Vagina (tissue), 2 donors: ENCODE measurements at regions not wholly inside any gene's neighbourhood (a gene's known extent, or its start where the extent isn't known, plus 50 kb on each side); places are given as distances from the start of the nearest gene placed in this dataset.

Experiments
- DNase-seq, 2 donors: peaks; one replicate each; pipeline ENCODE4 v3.0.0-alpha.2; 2017; ENCODE audit errors: extremely low spot score in 2 of 2
- H3K27ac ChIP-seq: fragments of 200-600 bp; sonication (generic); one replicate; pipeline ENCODE4 v1.5.1; 2019
- H3K27me3 ChIP-seq: fragments of 200-600 bp; sonication (generic); one replicate; pipeline ENCODE4 v1.5.1; 2019
- H3K36me3 ChIP-seq, 2 donors: fragments of 200-600 bp; sonication (generic); one replicate each; pipeline ENCODE4 v1.5.1; 2017 to 2019
- H3K4me1 ChIP-seq: fragments of 200-600 bp; sonication (generic); one replicate; pipeline ENCODE4 v1.5.1; 2019
- H3K4me3 ChIP-seq, 2 donors: fragments of 200-600 bp; sonication (generic); 1 replicate in 1 of 2; 2 replicates in 1 of 2; pipeline ENCODE4 v1.5.1; 2016 to 2019
- H3K9me3 ChIP-seq: fragments of 200-600 bp; sonication (generic); one replicate; pipeline ENCODE4 v1.5.1; 2019
- CTCF ChIP-seq, 3 experiments: fragments of 450-650 bp in 2 of 3; fragments of 200-600 bp in 1 of 3; sonication (generic) in 1 of 3; IDR thresholded peaks; one replicate each; pipeline ENCODE4 v1.5.1; 2017 to 2019; ENCODE audit warnings: antibody characterized with exemption in 3 of 3, mild to moderate bottlenecking in 2 of 3, moderate library complexity in 2 of 3
- POLR2A ChIP-seq, 2 donors: fragments of 450-650 bp; IDR thresholded peaks; one replicate each; pipeline ENCODE4 v1.6.1; 2017; ENCODE audit warnings: antibody characterized with exemption in 2 of 2, mild to moderate bottlenecking in 2 of 2, moderate library complexity in 2 of 2
- POLR2AphosphoS5 ChIP-seq, 2 donors: sonication (generic); formaldehyde crosslinking; IDR thresholded peaks; one replicate each; pipeline ENCODE4 v1.9.0; 2017; ENCODE audit warnings: antibody characterized with exemption in 2 of 2, mild to moderate bottlenecking in 2 of 2, low read depth in 1 of 2; ENCODE audit not compliant: insufficient read depth in 1 of 2
- intact Hi-C: fragments of 100-400 bp; cut with DNase I; formaldehyde crosslinking; loops from one replicate; pipeline ENCODE4 v1.15.1; 2023

GRCh38 chr2:43010438-43011157, 215.8 kb downstream of the ZFP36L2 start:
- peaks cover 4% of the 10 kb centered on the region for H3K4me1 ChIP-seq
- H3K27ac ChIP-seq: no peak overlapping the region
- intact Hi-C loops: no loop called here
- H3K4me3 ChIP-seq: no peak overlapping the region
- H3K9me3 ChIP-seq: no peaks in the 10 kb centered on the region
- H3K36me3 ChIP-seq: no peaks in the 10 kb centered on the region
- no peaks in the 10 kb centered on the region for H3K27me3 ChIP-seq
- DNase-seq: no peak
- TF ChIP-seq POLR2AphosphoS5 (IDR thresholded peaks at IDR 0.05; ENCODE audit: insufficient read depth in 1 of 2, low read depth in 1 of 2) (peak in 1 of 2 donors; percentile 64), CTCF (IDR thresholded peaks at IDR 0.05) (no peak)

- Histone ChIP-seq H3K27ac (no peak overlapping the region), H3K9me3 (no peaks in the 10 kb centered on the region), H3K27me3 (no peaks in the 10 kb centered on the region), H3K4me1 (peaks cover 4% of the 10 kb centered on the region), H3K4me3 (no peak overlapping the region), H3K36me3 (no peaks in the 10 kb centered on the region)
- no peak for DNase-seq
- intact Hi-C loops: no loop called here
- TF ChIP-seq POLR2AphosphoS5 (IDR thresholded peaks at IDR 0.05; ENCODE audit: insufficient read depth in 1 of 2, low read depth in 1 of 2): no peak
- no peak for TF ChIP-seq POLR2A (IDR thresholded peaks at IDR 0.05)
- no peak for TF ChIP-seq CTCF (IDR thresholded peaks at IDR 0.05)
Measured at GRCh38 chr2:43009448-43009847, 217.0 kb downstream of the ZFP36L2 start.

- no peak for TF ChIP-seq POLR2A (IDR thresholded peaks at IDR 0.05)
- TF ChIP-seq POLR2AphosphoS5 (IDR thresholded peaks at IDR 0.05; ENCODE audit: insufficient read depth in 1 of 2, low read depth in 1 of 2): no peak
- no peak for TF ChIP-seq CTCF (IDR thresholded peaks at IDR 0.05)
- H3K4me3 ChIP-seq: no peak overlapping the region
- peaks cover 4% of the 10 kb centered on the region for H3K4me1 ChIP-seq
- H3K27ac ChIP-seq: no peak overlapping the region
- intact Hi-C loops: no loop called here
- H3K36me3 ChIP-seq: no peaks in the 10 kb centered on the region
- no peaks in the 10 kb centered on the region for H3K9me3 ChIP-seq
- no peak for DNase-seq
- H3K27me3 ChIP-seq: no peaks in the 10 kb centered on the region
Measured at GRCh38 chr2:43008388-43008787, 216.0 kb upstream of the HAAO start.

GRCh38 chr2:43007901-43008300, 215.5 kb upstream of the HAAO start:
- Histone ChIP-seq H3K4me1 (peaks cover 4% of the 10 kb centered on the region), H3K36me3 (no peaks in the 10 kb centered on the region), H3K27ac (no peak overlapping the region), H3K4me3 (no peak overlapping the region), H3K9me3 (no peaks in the 10 kb centered on the region), H3K27me3 (no peaks in the 10 kb centered on the region)
- TF ChIP-seq CTCF (IDR thresholded peaks at IDR 0.05) (no peak), POLR2A (IDR thresholded peaks at IDR 0.05) (no peak), POLR2AphosphoS5 (IDR thresholded peaks at IDR 0.05; ENCODE audit: insufficient read depth in 1 of 2, low read depth in 1 of 2) (no peak)
- no peak for DNase-seq
- intact Hi-C loops: no loop called here

GRCh38 chr2:43006834-43007543, 214.6 kb upstream of the HAAO start:
- no peaks in the 10 kb centered on the region for H3K27me3 ChIP-seq
- DNase-seq: no peak
- intact Hi-C loops: no loop called here
- H3K4me3 ChIP-seq: no peak overlapping the region
- H3K4me1 ChIP-seq: peaks cover 4% of the 10 kb centered on the region
- H3K27ac ChIP-seq: no peak overlapping the region
- no peaks in the 10 kb centered on the region for H3K9me3 ChIP-seq
- TF ChIP-seq POLR2A (IDR thresholded peaks at IDR 0.05) (no peak), POLR2AphosphoS5 (IDR thresholded peaks at IDR 0.05; ENCODE audit: insufficient read depth in 1 of 2, low read depth in 1 of 2) (no peak), CTCF (IDR thresholded peaks at IDR 0.05) (no peak)
- H3K36me3 ChIP-seq: no peaks in the 10 kb centered on the region
